Suprapubic skin (tissue), 4 donors: ENCODE measurements at regions not wholly inside any gene's neighbourhood (a gene's known extent, or its start where the extent isn't known, plus 50 kb on each side); places are given as distances from the start of the nearest gene placed in this dataset.

Experiments
- CTCF ChIP-seq, 2 donors: fragments of 200-600 bp in 1 of 2; fragments of 450-650 bp in 1 of 2; sonication (generic) in 1 of 2; IDR thresholded peaks; one replicate each; pipeline ENCODE4 v1.5.1; 2016 to 2019; ENCODE audit warnings: antibody characterized with exemption in 2 of 2, mild to moderate bottlenecking in 1 of 2, moderate library complexity in 1 of 2
- POLR2A ChIP-seq, 2 donors: fragments of 450-650 bp; IDR thresholded peaks; one replicate each; pipeline ENCODE4 v1.6.1; 2017; ENCODE audit warnings: antibody characterized with exemption in 2 of 2, mild to moderate bottlenecking in 2 of 2, moderate library complexity in 2 of 2
- POLR2AphosphoS5 ChIP-seq, 3 donors: sonication (generic); formaldehyde crosslinking; IDR thresholded peaks; one replicate each; pipeline ENCODE4 v1.6.1; 2017; ENCODE audit warnings: antibody characterized with exemption in 3 of 3

- no peak for TF ChIP-seq CTCF (IDR thresholded peaks at IDR 0.05)
- TF ChIP-seq POLR2A (IDR thresholded peaks at IDR 0.05): no peak
- no peak for TF ChIP-seq POLR2AphosphoS5 (IDR thresholded peaks at IDR 0.05)
Observed at GRCh38 chr6:132100388-132100990, 149.3 kb upstream of the CCN2 start.
